Breast epithelium (tissue), 4 donors: ENCODE measurements at regions not wholly inside any gene's neighbourhood (a gene's known extent, or its start where the extent isn't known, plus 50 kb on each side); places are given as distances from the start of the nearest gene placed in this dataset.

Experiments used
- DNase-seq, 2 donors: peaks; one replicate each; pipeline ENCODE4 v3.0.0-alpha.2; 2019; ENCODE audit warnings: low spot score in 2 of 2
- H3K27ac ChIP-seq, 2 donors: fragments of 200-600 bp; sonication (generic) in 1 of 2; one replicate each; pipeline ENCODE4 v1.5.1; 2016 to 2019; ENCODE audit warnings: mild to moderate bottlenecking in 1 of 2
- H3K27me3 ChIP-seq, 2 donors: fragments of 200-600 bp; sonication (generic) in 1 of 2; one replicate each; pipeline versions ENCODE4 v1.5.1 to v1.6.0; 2017 to 2019; ENCODE audit warnings: control low read depth in 1 of 2, mild to moderate bottlenecking in 1 of 2
- H3K36me3 ChIP-seq: fragments of 200-600 bp; one replicate; pipeline ENCODE4 v1.5.1; 2019
- H3K4me1 ChIP-seq, 2 donors: fragments of 200-600 bp; sonication (generic); one replicate each; pipeline ENCODE4 v1.5.1; 2016 to 2019; ENCODE audit warnings: control low read depth in 1 of 2
- H3K4me3 ChIP-seq, 3 donors: fragments of 200-600 bp; sonication (generic); 1 replicate in 2 of 3; 2 replicates in 1 of 3; pipeline ENCODE4 v1.5.1; 2016 to 2019; ENCODE audit warnings: mild to moderate bottlenecking in 3 of 3, moderate library complexity in 2 of 3
- H3K9me3 ChIP-seq, 2 donors: fragments of 200-600 bp; sonication (generic) in 1 of 2; one replicate each; pipeline ENCODE4 v1.5.1; 2016 to 2019; ENCODE audit warnings: control low read depth in 1 of 2
- CTCF ChIP-seq, 3 donors: fragments of 450-650 bp; IDR thresholded peaks; one replicate each; pipeline ENCODE4 v1.5.1; 2016 to 2017; ENCODE audit warnings: antibody characterized with exemption in 3 of 3, mild to moderate bottlenecking in 3 of 3, moderate library complexity in 3 of 3
- POLR2A ChIP-seq: fragments of 450-650 bp; IDR thresholded peaks from one replicate; pipeline ENCODE4 v1.6.1; 2016; ENCODE audit warnings: antibody characterized with exemption, mild to moderate bottlenecking, moderate library complexity
- POLR2AphosphoS5 ChIP-seq, 3 donors: sonication (generic); formaldehyde crosslinking; IDR thresholded peaks; one replicate each; pipeline ENCODE4 v1.6.1; 2017; ENCODE audit warnings: antibody characterized with exemption in 3 of 3
- intact Hi-C: fragments of 100-400 bp; cut with DNase I; formaldehyde crosslinking; loops from one replicate; pipeline ENCODE4 v1.15.1; 2023; ENCODE audit warnings: low total_unique reads

GRCh38 chr16:81158964-81159363 is 62.8 kb upstream of the GCSH start:
- H3K4me1 ChIP-seq = no peaks in the 10 kb centered on the region
- no peaks in the 10 kb centered on the region for H3K9me3 ChIP-seq
- no peak for DNase-seq
- H3K27ac ChIP-seq = no peak overlapping the region
- TF ChIP-seq POLR2AphosphoS5 (IDR thresholded peaks at IDR 0.05) (no peak), CTCF (IDR thresholded peaks at IDR 0.05) (no peak), POLR2A (no peak)
- H3K27me3 ChIP-seq = no peaks in the 10 kb centered on the region
- no peak overlapping the region for H3K4me3 ChIP-seq
- intact Hi-C loops = no loop called here
- H3K36me3 ChIP-seq = no peaks in the 10 kb centered on the region

- no peak overlapping the region for H3K27ac ChIP-seq
- DNase-seq = no peak
- TF ChIP-seq POLR2A = no peak
- TF ChIP-seq CTCF (IDR thresholded peaks at IDR 0.05) = no peak
- TF ChIP-seq POLR2AphosphoS5 (IDR thresholded peaks at IDR 0.05) = no peak
- H3K4me1 ChIP-seq = no peaks in the 10 kb centered on the region
- intact Hi-C loops = no loop called here
- no peaks in the 10 kb centered on the region for H3K27me3 ChIP-seq
- no peaks in the 10 kb centered on the region for H3K9me3 ChIP-seq
- no peak overlapping the region for H3K4me3 ChIP-seq
- H3K36me3 ChIP-seq = no peaks in the 10 kb centered on the region
These were observed 59.6 kb upstream of the GCSH start for GRCh38 chr16:81155769-81156168.

GRCh38 chr16:81151648-81152310 is 55.6 kb upstream of the GCSH start:
- Histone ChIP-seq H3K4me1 (no peaks in the 10 kb centered on the region), H3K27me3 (no peaks in the 10 kb centered on the region), H3K4me3 (no peak overlapping the region), H3K9me3 (no peaks in the 10 kb centered on the region), H3K27ac (no peak overlapping the region), H3K36me3 (no peaks in the 10 kb centered on the region)
- TF ChIP-seq CTCF (IDR thresholded peaks at IDR 0.05) = no peak
- DNase-seq = no peak
- intact Hi-C loops = no loop called here

- no peak for DNase-seq
- intact Hi-C loops = no loop called here
- Histone ChIP-seq H3K27me3 (no peaks in the 10 kb centered on the region), H3K4me1 (no peaks in the 10 kb centered on the region), H3K9me3 (no peaks in the 10 kb centered on the region), H3K36me3 (no peaks in the 10 kb centered on the region), H3K27ac (no peak overlapping the region), H3K4me3 (no peak overlapping the region)
- TF ChIP-seq POLR2AphosphoS5 (IDR thresholded peaks at IDR 0.05) (no peak), POLR2A (no peak), CTCF (IDR thresholded peaks at IDR 0.05) (no peak)
These were observed 53.4 kb upstream of the GCSH start for GRCh38 chr16:81149614-81150013.

- TF ChIP-seq CTCF (IDR thresholded peaks at IDR 0.05) (no peak), POLR2AphosphoS5 (IDR thresholded peaks at IDR 0.05) (no peak), POLR2A (no peak)
- Histone ChIP-seq H3K27ac (no peak overlapping the region), H3K4me1 (no peaks in the 10 kb centered on the region), H3K27me3 (no peaks in the 10 kb centered on the region), H3K36me3 (no peaks in the 10 kb centered on the region), H3K9me3 (no peaks in the 10 kb centered on the region), H3K4me3 (no peak overlapping the region)
- DNase-seq = no peak
- intact Hi-C loops = no loop called here
These were observed 52.1 kb upstream of the GCSH start for GRCh38 chr16:81148277-81148676.
